Mesodermal cell (in vitro differentiated cells): ENCODE measurements at regions not wholly inside any gene's neighbourhood (a gene's known extent, or its start where the extent isn't known, plus 50 kb on each side); places are given as distances from the start of the nearest gene placed in this dataset.
"Not testable (repeated sequence)": the region's sequence is repeated elsewhere in the genome, so short reads cannot be mapped to it uniquely, and the experiment has no call there.

Experiments
- H3K27ac ChIP-seq: 2 replicates; pipeline ENCODE4 v1.7.0; 2013; ENCODE audit warnings: mild to moderate bottlenecking, low read depth, low read length, moderate library complexity; ENCODE audit not compliant: severe bottlenecking
- H3K36me3 ChIP-seq: 2 replicates; pipeline ENCODE4 v1.7.1; 2013; ENCODE audit warnings: mild to moderate bottlenecking, low read length, moderate library complexity; ENCODE audit not compliant: control insufficient read depth, insufficient read depth
- H3K4me1 ChIP-seq: one replicate; pipeline ENCODE4 v1.7.1; 2013; ENCODE audit warnings: mild to moderate bottlenecking, low read length; ENCODE audit not compliant: insufficient read depth, control insufficient read depth, poor library complexity, severe bottlenecking
- H3K4me3 ChIP-seq: 2 replicates; pipeline ENCODE4 v1.7.0; 2013; ENCODE audit warnings: low read length, control low read depth, mild to moderate bottlenecking; ENCODE audit not compliant: insufficient read depth, poor library complexity, severe bottlenecking; ENCODE audit errors: extremely low read depth
- H3K9me3 ChIP-seq: 2 replicates; pipeline ENCODE4 v1.7.1; 2013; ENCODE audit warnings: mild to moderate bottlenecking, low read length, moderate library complexity; ENCODE audit not compliant: control insufficient read depth
- WGBS, 2 experiments: methylation state at CpG; one replicate each; pipeline ENCODE4 v1.1.5; 2013; ENCODE audit warnings: missing lambda C conversion rate in 2 of 2; ENCODE audit not compliant: insufficient coverage in 2 of 2; 5-methylcytosine and 5-hydroxymethylcytosine counted together

- 89 to 91% methylated on average over 3 of the region's 5 CpGs for WGBS, 2 experiments
- Histone ChIP-seq H3K9me3 (peaks cover 4% of the 10 kb centered on the region), H3K27ac (no peak overlapping the region), H3K4me1 (no peaks in the 10 kb centered on the region), H3K36me3 (no peaks in the 10 kb centered on the region), H3K4me3 (no peak overlapping the region)
These were observed 1090.8 kb downstream of the TYW1 start for GRCh38 chr7:68087401-68087800.

GRCh38 chr7:68088879-68089278, 1092.2 kb downstream of the TYW1 start:
- Histone ChIP-seq H3K36me3 (no peaks in the 10 kb centered on the region), H3K9me3 (peaks cover 4% of the 10 kb centered on the region), H3K4me3 (no peak overlapping the region), H3K27ac (no peak overlapping the region), H3K4me1 (no peaks in the 10 kb centered on the region)
- WGBS, 2 experiments, result 80 to 100% methylated on average over 1 of the region's 1 CpG

GRCh38 chr7:68090256-68090655, 1093.6 kb downstream of the TYW1 start:
- not testable (repeated sequence) for H3K36me3 ChIP-seq, H3K4me1 ChIP-seq, H3K4me3 ChIP-seq, H3K9me3 ChIP-seq, H3K27ac ChIP-seq
- 76 to 82% methylated on average over 5 to 15 of the region's 19 CpGs for WGBS, 2 experiments

- WGBS, 2 experiments, result 85 to 89% methylated on average over 1 of the region's 1 CpG
- Histone ChIP-seq H3K27ac (no peak overlapping the region), H3K4me3 (no peak overlapping the region), H3K4me1 (no peaks in the 10 kb centered on the region), H3K36me3 (no peaks in the 10 kb centered on the region), H3K9me3 (no peaks in the 10 kb centered on the region)
These were observed 1106.7 kb downstream of the TYW1 start for GRCh38 chr7:68103319-68103718.

GRCh38 chr7:68107261-68107660, 1110.6 kb downstream of the TYW1 start:
- Histone ChIP-seq H3K36me3 (no peaks in the 10 kb centered on the region), H3K4me3 (no peak overlapping the region), H3K9me3 (no peaks in the 10 kb centered on the region), H3K4me1 (no peaks in the 10 kb centered on the region), H3K27ac (no peak overlapping the region)
- 93 to 100% methylated on average over 2 to 8 of the region's 11 CpGs for WGBS, 2 experiments

GRCh38 chr7:68107968-68108367, 1111.3 kb downstream of the TYW1 start:
- no peak overlapping the region for H3K4me3 ChIP-seq
- WGBS, 2 experiments, result 83% methylated on average over 1 of the region's 2 CpGs; no CpG with 5 or more reads in 1 of the 2 experiments

GRCh38 chr7:68109299-68109698, 1112.7 kb downstream of the TYW1 start:
- WGBS, 2 experiments, result 80 to 100% methylated on average over 1 to 2 of the region's 6 CpGs
- no peak overlapping the region for H3K4me3 ChIP-seq
- H3K36me3 ChIP-seq, result no peaks in the 10 kb centered on the region
- H3K9me3 ChIP-seq, result no peaks in the 10 kb centered on the region
- H3K27ac ChIP-seq, result no peak overlapping the region
- no peaks in the 10 kb centered on the region for H3K4me1 ChIP-seq

More at GRCh38 chr7:68107968-68108367, 1111.3 kb downstream of the TYW1 start:
- no peaks in the 10 kb centered on the region for H3K36me3 ChIP-seq
- H3K9me3 ChIP-seq, result no peaks in the 10 kb centered on the region
- H3K27ac ChIP-seq, result no peak overlapping the region
- no peaks in the 10 kb centered on the region for H3K4me1 ChIP-seq

GRCh38 chr7:68119411-68119810, 1122.8 kb downstream of the TYW1 start:
- H3K27ac ChIP-seq, result no peak overlapping the region
- 92 to 100% methylated on average over 2 to 4 of the region's 5 CpGs for WGBS, 2 experiments
- H3K36me3 ChIP-seq, result no peaks in the 10 kb centered on the region
- H3K4me3 ChIP-seq, result no peak overlapping the region
- H3K4me1 ChIP-seq, result no peaks in the 10 kb centered on the region
- H3K9me3 ChIP-seq, result peaks cover 20% of the 10 kb centered on the region

- Histone ChIP-seq H3K4me1 (no peaks in the 10 kb centered on the region), H3K9me3 (peaks cover 20% of the 10 kb centered on the region), H3K36me3 (no peaks in the 10 kb centered on the region), H3K27ac (no peak overlapping the region), H3K4me3 (no peak overlapping the region)
These were observed 1124.4 kb downstream of the TYW1 start for GRCh38 chr7:68121056-68121455.

- Histone ChIP-seq H3K9me3 (peaks cover 20% of the 10 kb centered on the region), H3K27ac (no peak overlapping the region), H3K4me3 (no peak overlapping the region), H3K4me1 (no peaks in the 10 kb centered on the region), H3K36me3 (no peaks in the 10 kb centered on the region)
- WGBS, 2 experiments, result 85 to 94% methylated on average over 7 to 9 of the region's 9 CpGs
These were observed 1125.0 kb downstream of the TYW1 start for GRCh38 chr7:68121655-68122054.

- WGBS, 2 experiments, result 89 to 91% methylated on average over 7 to 8 of the region's 8 CpGs
These were observed 1126.2 kb downstream of the TYW1 start for GRCh38 chr7:68122801-68123200.

More at GRCh38 chr7:68122801-68123200, 1126.2 kb downstream of the TYW1 start:
- Histone ChIP-seq H3K36me3 (no peaks in the 10 kb centered on the region), H3K4me1 (no peaks in the 10 kb centered on the region), H3K4me3 (no peak overlapping the region), H3K27ac (no peak overlapping the region), H3K9me3 (peaks cover 20% of the 10 kb centered on the region)
